GM20000 (cell line): ENCODE measurements at regions not wholly inside any gene's neighbourhood (a gene's known extent, or its start where the extent isn't known, plus 50 kb on each side); places are given as distances from the start of the nearest gene placed in this dataset.

Source experiments
- DNase-seq: peaks from one replicate; pipeline ENCODE4 v3.0.0; 2012; ENCODE audit warnings: low spot score
- CTCF ChIP-seq: IDR thresholded peaks from 2 replicates; pipeline ENCODE4 v1.5.1; 2012; ENCODE audit warnings: mild to moderate bottlenecking, control low read depth; ENCODE audit errors: extremely low read depth, missing control alignments

GRCh38 chr4:89398644-89399043 is 91.0 kb upstream of the GPRIN3 start:
- no peak for TF ChIP-seq CTCF
- no peak for DNase-seq

GRCh38 chr4:89398146-89398545 is 90.5 kb upstream of the GPRIN3 start:
- TF ChIP-seq CTCF = no peak
- DNase-seq = no peak

GRCh38 chr4:89397441-89397840 is 89.8 kb upstream of the GPRIN3 start:
- no peak for TF ChIP-seq CTCF
- DNase-seq = no peak

GRCh38 chr4:89382439-89382838 is 74.8 kb upstream of the GPRIN3 start:
- no peak for DNase-seq
- no peak for TF ChIP-seq CTCF

GRCh38 chr4:89380980-89381379 is 73.4 kb upstream of the GPRIN3 start:
- no peak for TF ChIP-seq CTCF

GRCh38 chr4:89379511-89380044 is 72.0 kb upstream of the GPRIN3 start:
- no peak for DNase-seq
- TF ChIP-seq CTCF = no peak

More at GRCh38 chr4:89380980-89381379, 73.4 kb upstream of the GPRIN3 start:
- no peak for DNase-seq

GRCh38 chr4:89373394-89373793 is 65.8 kb upstream of the GPRIN3 start:
- no peak for DNase-seq

More at GRCh38 chr4:89373394-89373793, 65.8 kb upstream of the GPRIN3 start:
- TF ChIP-seq CTCF = no peak
